Brain microvascular endothelial cell (primary cell): ENCODE measurements at regions not wholly inside any gene's neighbourhood (a gene's known extent, or its start where the extent isn't known, plus 50 kb on each side); places are given as distances from the start of the nearest gene placed in this dataset.

Source experiments
- DNase-seq: peaks from one replicate; pipeline ENCODE4 v3.0.0-alpha.2; 2020
- H3K27ac ChIP-seq: fragments of 250-450 bp; sonication (Bioruptor Pico); 2 replicates; pipeline ENCODE4 v1.5.1; 2020; ENCODE audit warnings: mild to moderate bottlenecking, moderate library complexity
- H3K27me3 ChIP-seq: fragments of 250-450 bp; sonication (Bioruptor Pico); replicated peaks from 2 replicates; pipeline ENCODE4 v1.5.1; 2020; ENCODE audit warnings: mild to moderate bottlenecking
- H3K36me3 ChIP-seq: fragments of 250-450 bp; sonication (Bioruptor Pico); replicated peaks from 2 replicates; pipeline ENCODE4 v1.5.1; 2020; ENCODE audit warnings: mild to moderate bottlenecking
- H3K4me3 ChIP-seq: 2 replicates; pipeline ENCODE4 v1.5.1; 2011; ENCODE audit warnings: low read depth, mild to moderate bottlenecking, control low read depth, low read length, moderate library complexity
- in situ Hi-C: cut with HindIII; loops from 2 replicates; pipeline ENCODE4 v1.10.0; 2017; ENCODE audit warnings: low sequenced_read_pairs, low pct_ligation_motif_present
- TF ChIP-seq, protein P1 (sequence below): IDR thresholded peaks from 2 replicates; pipeline ENCODE4 v1.5.1; 2011; ENCODE audit warnings: low read depth, mild to moderate bottlenecking, moderate library complexity, low read length, control low read depth, inconsistent platforms; ENCODE audit errors: missing control alignments

- TF ChIP-seq, protein P1, sequence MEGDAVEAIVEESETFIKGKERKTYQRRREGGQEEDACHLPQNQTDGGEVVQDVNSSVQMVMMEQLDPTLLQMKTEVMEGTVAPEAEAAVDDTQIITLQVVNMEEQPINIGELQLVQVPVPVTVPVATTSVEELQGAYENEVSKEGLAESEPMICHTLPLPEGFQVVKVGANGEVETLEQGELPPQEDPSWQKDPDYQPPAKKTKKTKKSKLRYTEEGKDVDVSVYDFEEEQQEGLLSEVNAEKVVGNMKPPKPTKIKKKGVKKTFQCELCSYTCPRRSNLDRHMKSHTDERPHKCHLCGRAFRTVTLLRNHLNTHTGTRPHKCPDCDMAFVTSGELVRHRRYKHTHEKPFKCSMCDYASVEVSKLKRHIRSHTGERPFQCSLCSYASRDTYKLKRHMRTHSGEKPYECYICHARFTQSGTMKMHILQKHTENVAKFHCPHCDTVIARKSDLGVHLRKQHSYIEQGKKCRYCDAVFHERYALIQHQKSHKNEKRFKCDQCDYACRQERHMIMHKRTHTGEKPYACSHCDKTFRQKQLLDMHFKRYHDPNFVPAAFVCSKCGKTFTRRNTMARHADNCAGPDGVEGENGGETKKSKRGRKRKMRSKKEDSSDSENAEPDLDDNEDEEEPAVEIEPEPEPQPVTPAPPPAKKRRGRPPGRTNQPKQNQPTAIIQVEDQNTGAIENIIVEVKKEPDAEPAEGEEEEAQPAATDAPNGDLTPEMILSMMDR, result no peak
- no peaks in the 10 kb centered on the region for H3K27me3 ChIP-seq
- no peak overlapping the region for H3K27ac ChIP-seq
- no peaks in the 10 kb centered on the region for H3K36me3 ChIP-seq
- no peak overlapping the region for H3K4me3 ChIP-seq
- in situ Hi-C loops, result no loop called here
- no peak for DNase-seq
These were observed 2332.4 kb downstream of the ARAP2 start for GRCh38 chr4:33911959-33912358.

- in situ Hi-C loops, result no loop called here
- DNase-seq, result no peak
- TF ChIP-seq, protein P1, result no peak
These were observed 2329.9 kb downstream of the ARAP2 start for GRCh38 chr4:33914386-33914785.

DNA sequence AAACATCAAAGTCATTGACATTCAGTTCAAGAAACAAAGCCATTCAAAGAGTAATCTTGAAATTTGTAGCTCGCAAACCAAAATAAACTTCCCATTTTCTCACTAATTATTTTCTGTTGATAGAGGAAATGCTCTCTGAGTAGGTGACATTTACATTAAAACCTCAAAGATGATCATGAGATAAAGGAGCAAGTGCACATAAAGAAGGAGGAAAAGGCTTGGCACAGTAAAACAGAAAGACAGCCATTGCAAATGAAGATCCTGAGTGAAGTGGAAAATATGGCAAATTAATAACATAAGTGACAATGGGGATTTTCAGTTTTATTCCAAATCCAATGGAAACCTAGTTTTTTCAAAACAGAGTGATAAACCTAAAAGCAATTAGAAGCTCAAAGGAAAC, 2320.8 kb downstream of the ARAP2 start:
- no peaks in the 10 kb centered on the region for H3K36me3 ChIP-seq
- H3K27ac ChIP-seq, result no peak overlapping the region
- H3K27me3 ChIP-seq, result no peaks in the 10 kb centered on the region
- no peak for DNase-seq
- in situ Hi-C loops, result no loop called here
- TF ChIP-seq, protein P1, result no peak
- H3K4me3 ChIP-seq, result no peak overlapping the region

More at GRCh38 chr4:33914386-33914785, 2329.9 kb downstream of the ARAP2 start:
- H3K27me3 ChIP-seq, result no peaks in the 10 kb centered on the region
- H3K4me3 ChIP-seq, result no peak overlapping the region
- no peak overlapping the region for H3K27ac ChIP-seq
- no peaks in the 10 kb centered on the region for H3K36me3 ChIP-seq

DNA sequence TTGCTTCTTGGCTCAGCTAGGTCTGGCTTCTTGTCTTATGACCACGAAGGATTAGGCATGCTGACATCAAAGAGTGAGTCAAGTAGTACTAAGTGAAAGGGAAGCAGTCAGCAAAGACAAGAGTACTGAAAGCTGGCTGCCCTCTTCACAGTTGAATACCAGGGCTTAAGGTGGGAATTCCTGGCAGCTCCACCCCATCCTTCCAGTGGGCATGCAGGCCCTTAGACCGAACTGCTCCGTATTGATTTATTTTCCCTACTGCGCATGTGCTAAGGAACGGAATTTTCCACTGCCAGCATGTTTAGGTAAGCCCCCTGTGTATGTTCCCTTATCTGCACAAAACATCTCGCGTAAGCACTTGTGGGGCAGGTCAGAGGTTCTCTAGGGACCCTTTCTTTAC, 2320.1 kb downstream of the ARAP2 start:
- Histone ChIP-seq H3K36me3 (no peaks in the 10 kb centered on the region), H3K4me3 (no peak overlapping the region), H3K27ac (no peak overlapping the region), H3K27me3 (no peaks in the 10 kb centered on the region)
- DNase-seq, result no peak
- TF ChIP-seq, protein P1, result no peak
- in situ Hi-C loops, result no loop called here

- in situ Hi-C loops, result no loop called here
- H3K27ac ChIP-seq, result no peak overlapping the region
These were observed 2319.5 kb downstream of the ARAP2 start for GRCh38 chr4:33924811-33925210.

GRCh38 chr4:33930497-33930896, 2313.8 kb downstream of the ARAP2 start:
- no peaks in the 10 kb centered on the region for H3K36me3 ChIP-seq
- H3K27ac ChIP-seq, result no peak overlapping the region
- in situ Hi-C loops, result no loop called here
- H3K4me3 ChIP-seq, result no peak overlapping the region
- DNase-seq, result no peak
- TF ChIP-seq, protein P1, result no peak
- H3K27me3 ChIP-seq, result no peaks in the 10 kb centered on the region

More at GRCh38 chr4:33924811-33925210, 2319.5 kb downstream of the ARAP2 start:
- no peaks in the 10 kb centered on the region for H3K36me3 ChIP-seq
- no peak overlapping the region for H3K4me3 ChIP-seq
- DNase-seq, result no peak
- TF ChIP-seq, protein P1, result no peak
- no peaks in the 10 kb centered on the region for H3K27me3 ChIP-seq
